SK-N-SH treated with all-trans-retinoic acid at 6 μM for 48 hours (cell line): ENCODE measurements at regions not wholly inside any gene's neighbourhood (a gene's known extent, or its start where the extent isn't known, plus 50 kb on each side); places are given as distances from the start of the nearest gene placed in this dataset.

Source experiments
- ATAC-seq: fragments of 200-7000 bp; cut with Tn5 transposase; 3 replicates; pipeline ENCODE4 v1.9.1; 2020; ENCODE audit warnings: mild to moderate bottlenecking, moderate library complexity
- ARNTL ChIP-seq: fragments of 450-650 bp; formaldehyde crosslinking; IDR thresholded peaks from 2 replicates; pipeline ENCODE4 v1.5.0; 2020; ENCODE audit warnings: low read depth, mild to moderate bottlenecking, moderate library complexity, borderline replicate concordance
- BACH2 ChIP-seq: fragments of 250-450 bp; sonication (Bioruptor Pico); IDR thresholded peaks from 2 replicates; pipeline ENCODE4 v1.9.0; 2021; ENCODE audit warnings: mild to moderate bottlenecking, borderline replicate concordance
- CSDC2 ChIP-seq: fragments of 250-450 bp; sonication (Bioruptor Pico); IDR thresholded peaks from 2 replicates; pipeline ENCODE4 v1.5.0; 2020; ENCODE audit warnings: mild to moderate bottlenecking, moderate library complexity
- ESRRG ChIP-seq: fragments of 250-450 bp; sonication (Bioruptor Pico); IDR thresholded peaks from 2 replicates; pipeline ENCODE4 v1.6.1; 2021; ENCODE audit warnings: mild to moderate bottlenecking
- GLIS3 ChIP-seq: fragments of 250-450 bp; sonication (Bioruptor Pico); IDR thresholded peaks from 2 replicates; pipeline ENCODE4 v1.5.0; 2020; ENCODE audit warnings: mild to moderate bottlenecking, moderate library complexity
- ISL1 ChIP-seq: fragments of 250-450 bp; sonication (Bioruptor Pico); IDR thresholded peaks from 2 replicates; pipeline ENCODE4 v2.1.2; 2022; ENCODE audit warnings: mild to moderate bottlenecking, moderate library complexity
- OSR1 ChIP-seq: fragments of 250-450 bp; sonication (Bioruptor Pico); IDR thresholded peaks from 2 replicates; pipeline ENCODE4 v1.8.0; 2022; ENCODE audit warnings: moderate library complexity, mild to moderate bottlenecking, inconsistent platforms
- PPARA ChIP-seq: fragments of 250-450 bp; sonication (Bioruptor Pico); IDR thresholded peaks from 2 replicates; pipeline ENCODE4 v1.5.0; 2020; ENCODE audit warnings: mild to moderate bottlenecking, borderline replicate concordance
- RARB ChIP-seq: fragments of 250-450 bp; sonication (Bioruptor Pico); IDR thresholded peaks from 2 replicates; pipeline ENCODE4 v1.8.0; 2021; ENCODE audit warnings: mild to moderate bottlenecking, moderate library complexity
- SNAI2 ChIP-seq: fragments of 250-450 bp; sonication (Bioruptor Pico); IDR thresholded peaks from 2 replicates; pipeline ENCODE4 v1.5.0; 2020; ENCODE audit warnings: mild to moderate bottlenecking, moderate library complexity
- TCF4 ChIP-seq: fragments of 250-450 bp; sonication (Bioruptor Pico); IDR thresholded peaks from 2 replicates; pipeline ENCODE4 v1.8.0; 2021; ENCODE audit warnings: mild to moderate bottlenecking, moderate library complexity, borderline replicate concordance
- TOX ChIP-seq: fragments of 250-450 bp; sonication (Bioruptor Pico); IDR thresholded peaks from 2 replicates; pipeline ENCODE4 v1.8.0; 2021; ENCODE audit warnings: mild to moderate bottlenecking, moderate library complexity, borderline replicate concordance
- ZC3H10 ChIP-seq: fragments of 250-450 bp; sonication (Bioruptor Pico); IDR thresholded peaks from 2 replicates; pipeline ENCODE4 v1.5.1; 2021; ENCODE audit warnings: mild to moderate bottlenecking, moderate library complexity
- ZFP3 ChIP-seq: fragments of 250-450 bp; sonication (Bioruptor Pico); IDR thresholded peaks from 2 replicates; pipeline ENCODE4 v1.5.0; 2020; ENCODE audit warnings: mild to moderate bottlenecking, moderate library complexity
- ZFP30 ChIP-seq: fragments of 450-650 bp; formaldehyde crosslinking; IDR thresholded peaks from 2 replicates; pipeline ENCODE4 v1.5.0; 2022; ENCODE audit warnings: mild to moderate bottlenecking, moderate library complexity
- ZNF565 ChIP-seq: fragments of 450-650 bp; formaldehyde crosslinking; conservative IDR thresholded peaks from 2 replicates; pipeline ENCODE4 v1.5.0; 2020; ENCODE audit warnings: low read depth, mild to moderate bottlenecking, moderate library complexity
- ZNF70 ChIP-seq: fragments of 450-650 bp; formaldehyde crosslinking; IDR thresholded peaks from 2 replicates; pipeline ENCODE4 v1.5.0; 2020; ENCODE audit warnings: mild to moderate bottlenecking, moderate library complexity
- ZNF8 ChIP-seq: fragments of 450-650 bp; formaldehyde crosslinking; IDR thresholded peaks from 2 replicates; pipeline ENCODE4 v1.5.0; 2020; ENCODE audit warnings: mild to moderate bottlenecking, moderate library complexity
- TF ChIP-seq, protein P1 (sequence below): fragments of 250-450 bp; sonication (Bioruptor Pico); IDR thresholded peaks from 2 replicates; pipeline ENCODE4 v1.5.0; 2020; ENCODE audit warnings: mild to moderate bottlenecking, moderate library complexity
- TF ChIP-seq, protein P2 (sequence below): fragments of 250-450 bp; sonication (Bioruptor Pico); IDR thresholded peaks from 2 replicates; pipeline ENCODE4 v1.8.0; 2021; ENCODE audit warnings: low read depth, mild to moderate bottlenecking, moderate library complexity, borderline replicate concordance
- TF ChIP-seq, protein P3 (sequence below): fragments of 250-450 bp; sonication (Bioruptor Pico); IDR thresholded peaks from 2 replicates; pipeline ENCODE4 v1.8.0; 2020; ENCODE audit warnings: mild to moderate bottlenecking, moderate library complexity, borderline replicate concordance
- TF ChIP-seq, protein P4 (sequence below): fragments of 250-450 bp; sonication (Bioruptor Pico); IDR thresholded peaks from 2 replicates; pipeline ENCODE4 v1.5.1; 2020; ENCODE audit warnings: low read depth, mild to moderate bottlenecking, moderate library complexity
- TF ChIP-seq, protein P5 (sequence below): fragments of 250-450 bp; sonication (Bioruptor Pico); IDR thresholded peaks from 2 replicates; pipeline ENCODE4 v1.5.1; 2021; ENCODE audit warnings: mild to moderate bottlenecking, moderate library complexity

DNA sequence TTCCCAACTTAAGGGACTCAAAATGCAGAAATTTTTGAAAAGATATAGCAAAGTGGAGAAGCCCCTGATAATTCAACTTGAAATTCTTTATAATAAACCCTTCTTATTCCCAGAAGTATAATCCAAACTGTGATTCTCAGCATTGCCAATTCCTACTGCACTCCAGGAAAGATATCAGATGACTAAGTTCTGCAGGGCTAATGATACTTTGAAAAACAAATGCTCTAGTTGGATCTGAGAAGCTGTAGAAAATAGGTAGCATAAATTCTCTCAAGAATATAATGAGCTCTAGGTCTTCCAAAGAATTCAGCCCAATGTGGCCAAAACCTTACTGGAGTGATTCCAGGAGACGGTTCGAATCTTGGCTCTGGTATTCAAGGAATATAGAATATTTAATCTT, 294.0 kb upstream of the PTBP2 start:
- TF ChIP-seq TOX (no peak), TCF4 (no peak), ZFP3 (CRISPR knock-in tag) (no peak), ARNTL (CRISPR knock-in tag) (no peak)
- TF ChIP-seq, protein P1, sequence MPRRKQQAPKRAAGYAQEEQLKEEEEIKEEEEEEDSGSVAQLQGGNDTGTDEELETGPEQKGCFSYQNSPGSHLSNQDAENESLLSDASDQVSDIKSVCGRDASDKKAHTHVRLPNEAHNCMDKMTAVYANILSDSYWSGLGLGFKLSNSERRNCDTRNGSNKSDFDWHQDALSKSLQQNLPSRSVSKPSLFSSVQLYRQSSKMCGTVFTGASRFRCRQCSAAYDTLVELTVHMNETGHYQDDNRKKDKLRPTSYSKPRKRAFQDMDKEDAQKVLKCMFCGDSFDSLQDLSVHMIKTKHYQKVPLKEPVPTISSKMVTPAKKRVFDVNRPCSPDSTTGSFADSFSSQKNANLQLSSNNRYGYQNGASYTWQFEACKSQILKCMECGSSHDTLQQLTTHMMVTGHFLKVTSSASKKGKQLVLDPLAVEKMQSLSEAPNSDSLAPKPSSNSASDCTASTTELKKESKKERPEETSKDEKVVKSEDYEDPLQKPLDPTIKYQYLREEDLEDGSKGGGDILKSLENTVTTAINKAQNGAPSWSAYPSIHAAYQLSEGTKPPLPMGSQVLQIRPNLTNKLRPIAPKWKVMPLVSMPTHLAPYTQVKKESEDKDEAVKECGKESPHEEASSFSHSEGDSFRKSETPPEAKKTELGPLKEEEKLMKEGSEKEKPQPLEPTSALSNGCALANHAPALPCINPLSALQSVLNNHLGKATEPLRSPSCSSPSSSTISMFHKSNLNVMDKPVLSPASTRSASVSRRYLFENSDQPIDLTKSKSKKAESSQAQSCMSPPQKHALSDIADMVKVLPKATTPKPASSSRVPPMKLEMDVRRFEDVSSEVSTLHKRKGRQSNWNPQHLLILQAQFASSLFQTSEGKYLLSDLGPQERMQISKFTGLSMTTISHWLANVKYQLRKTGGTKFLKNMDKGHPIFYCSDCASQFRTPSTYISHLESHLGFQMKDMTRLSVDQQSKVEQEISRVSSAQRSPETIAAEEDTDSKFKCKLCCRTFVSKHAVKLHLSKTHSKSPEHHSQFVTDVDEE (CRISPR knock-in tag), result no peak
- no peak for ATAC-seq

DNA sequence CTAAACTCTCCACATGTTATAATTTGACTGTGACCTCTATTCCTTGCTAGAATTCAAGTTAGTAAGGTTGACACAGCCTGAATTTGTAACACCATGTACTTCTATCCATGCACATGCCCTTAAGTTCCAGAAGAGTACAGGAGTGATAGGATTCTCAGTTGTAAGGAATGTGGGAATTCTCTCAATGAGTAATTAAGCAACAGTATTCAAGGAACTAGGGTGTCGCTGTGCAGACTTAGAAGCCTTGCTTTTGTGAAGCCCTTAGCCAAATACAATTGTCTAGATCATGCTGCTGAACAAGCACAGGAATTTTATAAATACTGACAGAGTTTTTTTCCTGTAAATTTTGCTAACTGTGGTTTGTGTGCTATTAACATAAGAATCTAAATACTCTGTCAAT, 276.3 kb upstream of the PTBP2 start:
- TF ChIP-seq SNAI2 (CRISPR knock-in tag) (no peak), BACH2 (CRISPR knock-in tag) (no peak), OSR1 (CRISPR knock-in tag) (no peak), ESRRG (CRISPR knock-in tag) (no peak), GLIS3 (no peak)
- TF ChIP-seq, protein P2, sequence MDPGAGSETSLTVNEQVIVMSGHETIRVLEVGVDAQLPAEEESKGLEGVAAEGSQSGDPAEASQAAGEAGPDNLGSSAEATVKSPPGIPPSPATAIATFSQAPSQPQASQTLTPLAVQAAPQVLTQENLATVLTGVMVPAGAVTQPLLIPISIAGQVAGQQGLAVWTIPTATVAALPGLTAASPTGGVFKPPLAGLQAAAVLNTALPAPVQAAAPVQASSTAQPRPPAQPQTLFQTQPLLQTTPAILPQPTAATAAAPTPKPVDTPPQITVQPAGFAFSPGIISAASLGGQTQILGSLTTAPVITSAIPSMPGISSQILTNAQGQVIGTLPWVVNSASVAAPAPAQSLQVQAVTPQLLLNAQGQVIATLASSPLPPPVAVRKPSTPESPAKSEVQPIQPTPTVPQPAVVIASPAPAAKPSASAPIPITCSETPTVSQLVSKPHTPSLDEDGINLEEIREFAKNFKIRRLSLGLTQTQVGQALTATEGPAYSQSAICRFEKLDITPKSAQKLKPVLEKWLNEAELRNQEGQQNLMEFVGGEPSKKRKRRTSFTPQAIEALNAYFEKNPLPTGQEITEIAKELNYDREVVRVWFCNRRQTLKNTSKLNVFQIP, result no peak
- TF ChIP-seq, protein P3, sequence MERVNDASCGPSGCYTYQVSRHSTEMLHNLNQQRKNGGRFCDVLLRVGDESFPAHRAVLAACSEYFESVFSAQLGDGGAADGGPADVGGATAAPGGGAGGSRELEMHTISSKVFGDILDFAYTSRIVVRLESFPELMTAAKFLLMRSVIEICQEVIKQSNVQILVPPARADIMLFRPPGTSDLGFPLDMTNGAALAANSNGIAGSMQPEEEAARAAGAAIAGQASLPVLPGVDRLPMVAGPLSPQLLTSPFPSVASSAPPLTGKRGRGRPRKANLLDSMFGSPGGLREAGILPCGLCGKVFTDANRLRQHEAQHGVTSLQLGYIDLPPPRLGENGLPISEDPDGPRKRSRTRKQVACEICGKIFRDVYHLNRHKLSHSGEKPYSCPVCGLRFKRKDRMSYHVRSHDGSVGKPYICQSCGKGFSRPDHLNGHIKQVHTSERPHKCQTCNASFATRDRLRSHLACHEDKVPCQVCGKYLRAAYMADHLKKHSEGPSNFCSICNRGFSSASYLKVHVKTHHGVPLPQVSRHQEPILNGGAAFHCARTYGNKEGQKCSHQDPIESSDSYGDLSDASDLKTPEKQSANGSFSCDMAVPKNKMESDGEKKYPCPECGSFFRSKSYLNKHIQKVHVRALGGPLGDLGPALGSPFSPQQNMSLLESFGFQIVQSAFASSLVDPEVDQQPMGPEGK (CRISPR knock-in tag), result no peak
- TF ChIP-seq, protein P4, sequence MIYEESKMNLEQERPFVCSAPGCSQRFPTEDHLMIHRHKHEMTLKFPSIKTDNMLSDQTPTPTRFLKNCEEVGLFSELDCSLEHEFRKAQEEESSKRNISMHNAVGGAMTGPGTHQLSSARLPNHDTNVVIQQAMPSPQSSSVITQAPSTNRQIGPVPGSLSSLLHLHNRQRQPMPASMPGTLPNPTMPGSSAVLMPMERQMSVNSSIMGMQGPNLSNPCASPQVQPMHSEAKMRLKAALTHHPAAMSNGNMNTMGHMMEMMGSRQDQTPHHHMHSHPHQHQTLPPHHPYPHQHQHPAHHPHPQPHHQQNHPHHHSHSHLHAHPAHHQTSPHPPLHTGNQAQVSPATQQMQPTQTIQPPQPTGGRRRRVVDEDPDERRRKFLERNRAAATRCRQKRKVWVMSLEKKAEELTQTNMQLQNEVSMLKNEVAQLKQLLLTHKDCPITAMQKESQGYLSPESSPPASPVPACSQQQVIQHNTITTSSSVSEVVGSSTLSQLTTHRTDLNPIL, result no peak
- ATAC-seq, result no peak

DNA sequence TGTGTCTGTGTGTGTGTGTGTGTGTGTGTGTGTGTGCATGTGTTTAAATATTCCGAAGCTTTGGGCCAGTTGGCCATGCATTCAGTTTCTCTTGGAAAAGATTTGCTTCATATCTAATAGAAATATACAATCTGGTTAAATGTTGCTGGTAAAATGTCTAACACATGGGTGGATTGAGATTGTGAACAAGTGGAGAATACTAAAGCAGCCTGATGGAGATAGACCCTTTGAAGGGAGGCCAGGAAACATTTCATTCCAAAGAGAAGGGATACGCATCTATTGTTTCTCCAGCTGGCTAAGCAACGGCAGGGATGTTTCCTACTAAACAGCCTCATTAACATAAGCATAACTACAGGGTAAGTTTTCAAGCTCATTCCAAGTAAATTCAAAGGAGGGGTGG, 257.5 kb upstream of the PTBP2 start:
- no peak for TF ChIP-seq GLIS3
- no peak for TF ChIP-seq TCF4
- TF ChIP-seq PPARA, result no peak
- TF ChIP-seq, protein P3 (CRISPR knock-in tag), result no peak
- no peak for TF ChIP-seq ARNTL (CRISPR knock-in tag)
- TF ChIP-seq ESRRG (CRISPR knock-in tag), result no peak
- TF ChIP-seq, protein P4, result no peak
- no peak for TF ChIP-seq BACH2 (CRISPR knock-in tag)
- no peak for TF ChIP-seq TOX
- TF ChIP-seq ZNF565 (CRISPR knock-in tag), result no peak
- no peak for TF ChIP-seq ZFP30 (CRISPR knock-in tag)
- no peak for ATAC-seq

DNA sequence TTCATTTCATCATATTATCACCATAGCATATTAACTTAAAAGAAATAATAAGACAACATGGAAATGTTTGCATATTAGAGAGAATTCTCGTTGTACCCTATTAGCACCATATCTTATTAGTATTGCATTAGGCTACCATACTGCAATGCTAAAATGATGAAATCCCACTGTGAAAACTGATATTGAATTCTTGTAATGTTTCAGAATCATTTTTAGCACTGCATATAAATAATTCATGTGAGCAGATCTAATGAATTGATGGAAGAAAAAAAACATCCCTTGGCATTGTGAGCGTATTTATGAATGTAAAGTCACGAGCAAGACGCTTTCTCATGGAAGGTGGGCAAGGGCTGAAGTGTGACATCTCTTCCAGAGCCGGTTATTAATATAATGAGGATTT, 257.1 kb upstream of the PTBP2 start:
- no peak for ATAC-seq
- TF ChIP-seq ARNTL (CRISPR knock-in tag) (no peak), CSDC2 (CRISPR knock-in tag) (no peak), ZNF565 (CRISPR knock-in tag) (no peak), ISL1 (no peak), GLIS3 (no peak), RARB (CRISPR knock-in tag) (no peak), OSR1 (CRISPR knock-in tag) (no peak), ZFP3 (CRISPR knock-in tag) (no peak), ZNF70 (CRISPR knock-in tag) (no peak), TOX (no peak), ZNF8 (CRISPR knock-in tag) (no peak), SNAI2 (CRISPR knock-in tag) (no peak), ZC3H10 (CRISPR knock-in tag) (no peak)
- TF ChIP-seq, protein P5, sequence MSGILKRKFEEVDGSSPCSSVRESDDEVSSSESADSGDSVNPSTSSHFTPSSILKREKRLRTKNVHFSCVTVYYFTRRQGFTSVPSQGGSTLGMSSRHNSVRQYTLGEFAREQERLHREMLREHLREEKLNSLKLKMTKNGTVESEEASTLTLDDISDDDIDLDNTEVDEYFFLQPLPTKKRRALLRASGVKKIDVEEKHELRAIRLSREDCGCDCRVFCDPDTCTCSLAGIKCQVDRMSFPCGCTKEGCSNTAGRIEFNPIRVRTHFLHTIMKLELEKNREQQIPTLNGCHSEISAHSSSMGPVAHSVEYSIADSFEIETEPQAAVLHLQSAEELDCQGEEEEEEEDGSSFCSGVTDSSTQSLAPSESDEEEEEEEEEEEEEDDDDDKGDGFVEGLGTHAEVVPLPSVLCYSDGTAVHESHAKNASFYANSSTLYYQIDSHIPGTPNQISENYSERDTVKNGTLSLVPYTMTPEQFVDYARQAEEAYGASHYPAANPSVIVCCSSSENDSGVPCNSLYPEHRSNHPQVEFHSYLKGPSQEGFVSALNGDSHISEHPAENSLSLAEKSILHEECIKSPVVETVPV (CRISPR knock-in tag), result no peak
